Heart left ventricle (tissue), 16 donors: ENCODE measurements at regions not wholly inside any gene's neighbourhood (a gene's known extent, or its start where the extent isn't known, plus 50 kb on each side); places are given as distances from the start of the nearest gene placed in this dataset.

Source experiments
- ATAC-seq, 4 donors: fragments of 200-7000 bp; cut with Tn5 transposase; one replicate each; pipeline ENCODE4 v1.9.1; 2020 to 2022; ENCODE audit warnings: moderate library complexity in 4 of 4, mild to moderate bottlenecking in 3 of 4, moderate number of reproducible peaks in 1 of 4
- DNase-seq, 5 donors: peaks; one replicate each; pipeline ENCODE4 v3.0.0-alpha.2; 2020
- H3K27ac ChIP-seq, 12 donors: fragments of 200-600 bp; sonication (generic) in 4 of 12; one replicate each; pipeline versions ENCODE4 v1.5.0 to v1.8.0; 2016 to 2022; ENCODE audit warnings: mild to moderate bottlenecking in 2 of 12
- H3K27me3 ChIP-seq, 9 donors: fragments of 200-600 bp; sonication (generic) in 2 of 9; one replicate each; pipeline versions ENCODE4 v1.5.1 to v1.8.0; 2016 to 2022; ENCODE audit warnings: mild to moderate bottlenecking in 3 of 9
- H3K36me3 ChIP-seq, 9 donors: fragments of 200-600 bp; sonication (generic) in 2 of 9; one replicate each; pipeline versions ENCODE4 v1.5.0 to v1.8.0; 2018 to 2022; ENCODE audit warnings: mild to moderate bottlenecking in 2 of 9
- H3K4me1 ChIP-seq, 12 donors: fragments of 200-600 bp; sonication (generic) in 4 of 12; one replicate each; pipeline versions ENCODE4 v1.5.0 to v1.8.0; 2016 to 2022; ENCODE audit warnings: mild to moderate bottlenecking in 3 of 12
- H3K4me3 ChIP-seq, 12 donors: fragments of 200-600 bp; sonication (generic) in 4 of 12; one replicate each; pipeline versions ENCODE4 v1.5.0 to v1.8.0; 2017 to 2022; ENCODE audit warnings: mild to moderate bottlenecking in 9 of 12, moderate library complexity in 4 of 12
- H3K9me3 ChIP-seq, 12 donors: fragments of 200-600 bp; sonication (generic) in 4 of 12; one replicate each; pipeline versions ENCODE4 v1.5.0 to v1.8.0; 2016 to 2022; ENCODE audit warnings: mild to moderate bottlenecking in 1 of 12
- POLR2A ChIP-seq, 2 donors: fragments of 450-650 bp; IDR thresholded peaks; one replicate each; pipeline ENCODE4 v1.6.1; 2017; ENCODE audit warnings: antibody characterized with exemption in 2 of 2, mild to moderate bottlenecking in 2 of 2, moderate library complexity in 2 of 2
- WGBS, 4 donors: extraction: QIAGEN DNeasy Blood & Tissue Kit in 2 of 4; methylation state at CpG; one replicate each; pipeline versions ENCODE4 v1.1.5 to v1.1.7; 2013 to 2018; 5-methylcytosine and 5-hydroxymethylcytosine counted together
- intact Hi-C, 10 donors: fragments of 100-400 bp; cut with DNase I; formaldehyde crosslinking; loops; one replicate each; pipeline versions ENCODE4 v1.11.1 to v1.14.2; 2022
- TF ChIP-seq, protein P1 (sequence below), 12 donors: fragments of 200-600 bp; sonication (generic) in 4 of 12; IDR thresholded peaks; one replicate each; pipeline versions ENCODE4 v1.5.0 to v1.8.0; 2018 to 2022; ENCODE audit warnings: antibody characterized with exemption in 12 of 12, mild to moderate bottlenecking in 5 of 12
- donor health status: ischemic (EF 13 %, LVEDD 7.1; RV severe dilation, severe dysfunction).
- donor health status: healthy with polysubstance abuse.
- donor health status: DM: no; HTN: yes; CAD: no.
- donor health status: DM: no; HTN: no; CAD: no.
- donor health status: ischemic (EF 25% LVEDD 6.9; RV normal size, moderate dysfunction).
- donor health status: ischemic (EF 25% LVEDD 5.7; RV mildly dilated, moderate dysfunction).
- donor health status: healthy.
- donor health status: DM: yes; HTN: yes; CAD: no.
- donor health status: ischemic (EF 35%, LVEDD 5.7; RV mildly dilated, moderate dysfunction).
- donor health status: nonischemic (EF 11% LVEDD 7.7; RV severe dilation, severe dysfunction).
- donor health status: DM: yes; HTN: yes; CAD: no.
- donor health status: PGD.
- donor health status: ischemic (EF 29% LVEDD 5.4; RV normal size, mild dysfunction).
- donor health status: nonischemic (EF 23%, LVEDD 6.1; RV moderate dilation, normal function).

DNA sequence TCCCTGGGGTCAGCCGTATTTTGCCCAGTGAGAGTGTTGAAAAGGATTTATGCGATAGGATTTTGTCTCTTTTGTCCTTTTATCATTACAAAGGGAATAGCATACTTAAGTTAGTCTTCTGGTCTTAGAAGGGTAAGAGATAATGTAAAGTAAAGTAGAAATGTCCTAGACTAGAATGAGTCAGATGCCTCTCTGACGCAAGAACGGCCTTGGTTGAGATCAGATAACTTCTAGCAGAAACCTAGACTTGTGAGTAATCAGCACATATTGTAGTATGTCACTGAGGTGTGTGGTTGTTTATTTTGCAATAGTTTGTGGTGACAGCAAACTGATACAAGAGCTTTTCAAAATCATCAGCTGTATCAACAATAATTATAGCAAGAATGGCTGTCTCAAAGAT, 866.1 kb downstream of the NSUN3 start:
- Histone ChIP-seq H3K36me3 (no peaks in the 10 kb centered on the region), H3K27me3 (no peaks in the 10 kb centered on the region), H3K9me3 (no peaks in the 10 kb centered on the region), H3K27ac (no peak overlapping the region), H3K4me3 (no peak overlapping the region), H3K4me1 (no peaks in the 10 kb centered on the region)
- intact Hi-C loops, result no loop called here
- no peak for TF ChIP-seq POLR2A (IDR thresholded peaks at IDR 0.05)
- TF ChIP-seq, protein P1, sequence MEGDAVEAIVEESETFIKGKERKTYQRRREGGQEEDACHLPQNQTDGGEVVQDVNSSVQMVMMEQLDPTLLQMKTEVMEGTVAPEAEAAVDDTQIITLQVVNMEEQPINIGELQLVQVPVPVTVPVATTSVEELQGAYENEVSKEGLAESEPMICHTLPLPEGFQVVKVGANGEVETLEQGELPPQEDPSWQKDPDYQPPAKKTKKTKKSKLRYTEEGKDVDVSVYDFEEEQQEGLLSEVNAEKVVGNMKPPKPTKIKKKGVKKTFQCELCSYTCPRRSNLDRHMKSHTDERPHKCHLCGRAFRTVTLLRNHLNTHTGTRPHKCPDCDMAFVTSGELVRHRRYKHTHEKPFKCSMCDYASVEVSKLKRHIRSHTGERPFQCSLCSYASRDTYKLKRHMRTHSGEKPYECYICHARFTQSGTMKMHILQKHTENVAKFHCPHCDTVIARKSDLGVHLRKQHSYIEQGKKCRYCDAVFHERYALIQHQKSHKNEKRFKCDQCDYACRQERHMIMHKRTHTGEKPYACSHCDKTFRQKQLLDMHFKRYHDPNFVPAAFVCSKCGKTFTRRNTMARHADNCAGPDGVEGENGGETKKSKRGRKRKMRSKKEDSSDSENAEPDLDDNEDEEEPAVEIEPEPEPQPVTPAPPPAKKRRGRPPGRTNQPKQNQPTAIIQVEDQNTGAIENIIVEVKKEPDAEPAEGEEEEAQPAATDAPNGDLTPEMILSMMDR (IDR thresholded peaks at IDR 0.05), result no peak
- peak in 2 of 4 donors; percentile 36 to 48 for ATAC-seq
- 41 to 53% (median 45%) methylated on average over 4 of the region's 4 CpGs for WGBS, 4 donors
- DNase-seq, result no peak

DNA sequence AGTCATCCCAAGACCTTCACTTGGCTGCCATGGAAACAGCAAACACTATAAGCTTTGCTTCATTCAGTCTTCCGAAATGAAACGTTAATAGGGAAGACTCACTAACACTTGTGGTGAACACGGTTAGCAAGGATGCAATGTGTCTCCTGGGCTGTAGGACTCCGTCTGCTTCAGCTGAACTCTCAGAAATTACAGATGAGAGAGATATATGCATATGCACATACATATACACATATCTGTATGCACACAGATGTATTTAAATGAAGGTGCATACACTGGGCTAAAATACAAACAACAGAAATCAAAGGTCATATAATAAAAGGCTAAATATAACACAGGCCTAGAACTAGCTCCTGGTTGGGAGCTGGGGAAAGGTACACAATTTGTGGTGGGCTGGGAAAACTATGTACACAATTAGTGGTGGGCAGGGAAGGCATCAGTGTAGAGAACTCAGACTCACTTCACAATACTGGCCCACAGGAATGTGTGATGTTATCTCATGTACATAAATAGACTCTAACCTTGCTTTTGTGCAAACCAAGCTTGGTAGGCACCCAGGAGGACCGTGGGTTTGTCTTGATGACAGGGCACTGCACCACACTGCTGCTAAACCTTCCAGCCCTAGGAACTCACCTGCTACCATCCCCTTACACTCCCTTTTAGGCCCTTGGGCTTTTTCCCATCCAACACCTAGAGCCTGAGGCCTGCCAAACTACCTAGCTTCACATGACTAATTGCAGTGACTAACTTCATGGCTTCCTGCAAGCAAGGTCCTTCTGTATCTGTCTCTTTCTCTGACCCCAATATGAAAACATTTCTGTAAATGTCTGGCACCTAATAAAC, 873.1 kb downstream of the NSUN3 start:
- H3K27me3 ChIP-seq, result no peaks in the 10 kb centered on the region
- peak in 1 of 4 donors; percentile 39 for ATAC-seq
- WGBS, 4 donors, result 72 to 79% (median 75%) methylated on average over 5 of the region's 5 CpGs
- H3K4me3 ChIP-seq, result no peak overlapping the region
- no peak overlapping the region for H3K27ac ChIP-seq
- no peak for DNase-seq
- no peaks in the 10 kb centered on the region for H3K4me1 ChIP-seq
- intact Hi-C loops, result no loop called here
- peaks cover 0 to 10% (median 0%) of the 10 kb centered on the region in 12 donors for H3K9me3 ChIP-seq
- TF ChIP-seq, protein P1 (IDR thresholded peaks at IDR 0.05), result no peak
- no peak for TF ChIP-seq POLR2A (IDR thresholded peaks at IDR 0.05)
- no peaks in the 10 kb centered on the region for H3K36me3 ChIP-seq

DNA sequence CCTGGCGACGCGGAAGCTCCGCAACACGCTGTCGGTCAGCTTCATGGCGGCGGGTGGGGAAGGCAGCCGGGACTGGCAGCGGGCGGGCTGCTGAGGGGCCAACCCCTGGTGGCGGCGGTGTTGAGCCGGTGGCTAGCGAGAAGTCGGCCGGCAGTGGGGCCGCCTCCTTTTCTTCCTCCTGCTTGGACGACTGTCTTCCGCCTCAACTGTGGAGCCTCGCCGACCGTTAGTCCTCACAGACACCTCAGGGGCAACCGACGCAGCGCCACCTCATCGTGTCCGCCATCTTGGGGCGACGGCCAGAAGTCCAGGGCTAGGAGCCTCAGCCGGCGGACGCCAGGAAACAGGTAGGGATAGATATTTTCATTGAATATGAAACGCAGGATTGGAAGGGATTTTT, 875.1 kb downstream of the NSUN3 start:
- WGBS, 4 donors, result 96 to 97% (median 96%) methylated on average over 33 to 34 of the region's 34 CpGs
- no peak for ATAC-seq
- H3K4me1 ChIP-seq, result no peaks in the 10 kb centered on the region
- no peak for TF ChIP-seq POLR2A (IDR thresholded peaks at IDR 0.05)
- TF ChIP-seq, protein P1 (IDR thresholded peaks at IDR 0.05), result no peak
- DNase-seq, result peak in 1 of 5 donors; percentile 19
- peaks cover 0 to 21% (median 0%) of the 10 kb centered on the region in 12 donors for H3K9me3 ChIP-seq
- H3K27me3 ChIP-seq, result no peaks in the 10 kb centered on the region
- no peak overlapping the region for H3K4me3 ChIP-seq
- no peak overlapping the region for H3K27ac ChIP-seq
- intact Hi-C loops, result no loop called here
- no peaks in the 10 kb centered on the region for H3K36me3 ChIP-seq

DNA sequence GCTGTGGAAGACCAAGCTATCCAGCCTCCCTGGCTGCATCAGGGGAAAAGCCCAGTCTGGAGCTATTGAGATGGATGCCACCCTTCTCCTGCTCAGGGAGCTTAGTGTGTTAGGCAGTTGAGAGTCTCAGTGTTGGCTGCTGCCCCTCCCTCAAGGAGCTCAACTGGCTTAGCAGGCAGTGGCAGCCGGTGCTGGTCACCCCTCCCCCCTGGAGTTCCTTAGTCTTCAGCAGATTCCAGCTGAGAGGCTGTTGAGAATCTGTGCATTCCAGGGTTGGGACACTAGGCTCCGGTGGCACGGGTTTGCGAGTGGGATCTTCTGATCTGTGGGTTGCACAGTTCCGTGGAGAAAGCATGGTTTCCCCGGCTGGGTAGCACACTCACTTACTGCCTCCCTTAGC, 883.8 kb downstream of the NSUN3 start:
- intact Hi-C loops, result no loop called here
- H3K9me3 ChIP-seq, result peaks cover 0 to 16% (median 3%) of the 10 kb centered on the region in 12 donors
- H3K36me3 ChIP-seq, result no peaks in the 10 kb centered on the region
- H3K27me3 ChIP-seq, result no peaks in the 10 kb centered on the region
- TF ChIP-seq, protein P1 (IDR thresholded peaks at IDR 0.05), result no peak
- no peak for TF ChIP-seq POLR2A (IDR thresholded peaks at IDR 0.05)
- 90 to 100% (median 92%) methylated on average over 1 to 6 of the region's 6 CpGs for WGBS, 4 donors
- H3K27ac ChIP-seq, result no peak overlapping the region
- no peak for ATAC-seq
- DNase-seq, result no peak
- H3K4me3 ChIP-seq, result no peak overlapping the region
- no peaks in the 10 kb centered on the region for H3K4me1 ChIP-seq
